Middle frontal gyrus (tissue), 1 donor: ENCODE measurements at regions not wholly inside any gene's neighbourhood (a gene's known extent, or its start where the extent isn't known, plus 50 kb on each side); places are given as distances from the start of the nearest gene placed in this dataset.
A peak's percentile ranks its signal among the peaks of the same experiment; 100 is the strongest.

Experiments used
- DNase-seq: peaks from one replicate; pipeline ENCODE4 v3.0.0-alpha.2; 2015; ENCODE audit warnings: low spot score; ENCODE audit errors: extremely low spot score

- no peak for DNase-seq
These were observed 157.8 kb upstream of the DPYD start for GRCh38 chr1:98078596-98078995.

GRCh38 chr1:98077691-98078090 is 156.9 kb upstream of the DPYD start:
- no peak for DNase-seq

GRCh38 chr1:98075626-98076025 is 154.8 kb upstream of the DPYD start:
- no peak for DNase-seq

- DNase-seq = no peak
These were observed 153.0 kb upstream of the DPYD start for GRCh38 chr1:98073823-98074222.

GRCh38 chr1:98073106-98073505 is 152.3 kb upstream of the DPYD start:
- DNase-seq = no peak

- DNase-seq = no peak
These were observed 151.2 kb upstream of the DPYD start for GRCh38 chr1:98072047-98072446.

GRCh38 chr1:98068016-98068415 is 147.2 kb upstream of the DPYD start:
- no peak for DNase-seq

- DNase-seq = no peak
These were observed 146.1 kb upstream of the DPYD start for GRCh38 chr1:98066911-98067310.

- DNase-seq = no peak
These were observed 138.8 kb upstream of the DPYD start for GRCh38 chr1:98059620-98060019.

GRCh38 chr1:98058676-98059075 is 137.8 kb upstream of the DPYD start:
- no peak for DNase-seq

GRCh38 chr1:98057236-98057910 is 136.5 kb upstream of the DPYD start:
- no peak for DNase-seq

- no peak for DNase-seq
These were observed 135.9 kb upstream of the DPYD start for GRCh38 chr1:98056781-98057180.

- DNase-seq = no peak
These were observed 134.6 kb upstream of the DPYD start for GRCh38 chr1:98055457-98055856.

- no peak for DNase-seq
These were observed 134.0 kb upstream of the DPYD start for GRCh38 chr1:98054786-98055185.

- DNase-seq = no peak
These were observed 133.5 kb upstream of the DPYD start for GRCh38 chr1:98054367-98054701.

GRCh38 chr1:98053471-98054366 is 132.9 kb upstream of the DPYD start:
- DNase-seq = no peak

GRCh38 chr1:98051065-98051675 is 130.3 kb upstream of the DPYD start:
- peak; percentile 77 for DNase-seq

- no peak for DNase-seq
These were observed 128.7 kb upstream of the DPYD start for GRCh38 chr1:98049370-98050135.

GRCh38 chr1:98048751-98049325 is 128.0 kb upstream of the DPYD start:
- DNase-seq = no peak

- DNase-seq = no peak
These were observed 127.4 kb upstream of the DPYD start for GRCh38 chr1:98048244-98048643.

GRCh38 chr1:98047171-98047570 is 126.3 kb upstream of the DPYD start:
- DNase-seq = no peak
